HepG2 (cell line): ENCODE measurements at regions not wholly inside any gene's neighbourhood (a gene's known extent, or its start where the extent isn't known, plus 50 kb on each side); places are given as distances from the start of the nearest gene placed in this dataset.

Source experiments
- ATAC-seq: fragments of 200-7000 bp; cut with Tn5 transposase; 3 replicates; pipeline ENCODE4 v1.9.1; 2020; ENCODE audit warnings: mild to moderate bottlenecking, moderate library complexity
- BruUV-seq: library from RNA; stranded (reverse); fragments of 400-500 nt; replicated peaks from 2 replicates; lab custom pipeline; 2021; lab: Mats Ljungman, UMichigan
- CTCF ChIA-PET: fragments of 300-600 bp; formaldehyde crosslinking; extraction: SDS; loops from one replicate; lab custom pipeline; 2021; ENCODE audit warnings: low total read pairs, inconsistent platforms, low intra/inter-chr PET ratio; lab: Yijun Ruan, JAX
- POLR2A ChIA-PET: fragments of 350-600 bp; sonication (Branson Sonifier 250); formaldehyde crosslinking; loops from one replicate; lab custom pipeline; 2020; ENCODE audit warnings: antibody characterized with exemption, inconsistent platforms; lab: Yijun Ruan, JAX
- DNase-seq: peaks from one replicate; pipeline ENCODE4 v3.0.0-alpha.2; 2015; ENCODE audit warnings: low spot score
- FAIRE-seq: peaks from 3 replicates; lab custom pipeline; 2011; peaks lifted over from hg19 to GRCh38; lab: Jason Lieb, UNC
- H2AFZ ChIP-seq: one replicate; pipeline ENCODE4 v1.6.1; 2011; ENCODE audit warnings: low read length, inconsistent platforms
- H3K27ac ChIP-seq: fragments of 300-600 bp; 3 replicates; pipeline ENCODE4 v1.8.0; 2011; ENCODE audit warnings: mixed run types, mild to moderate bottlenecking, mixed read lengths, low read length, inconsistent platforms; ENCODE audit not compliant: insufficient read depth; ENCODE audit errors: extremely low read length
- H3K27me3 ChIP-seq, 2 experiments: fragments of 200-600 bp in 1 of 2; 2 replicates in 1 of 2; 3 replicates in 1 of 2; pipeline versions ENCODE4 v1.6.0 to v1.8.0; 2011; ENCODE audit warnings: low read length in 2 of 2, mild to moderate bottlenecking in 2 of 2, moderate library complexity in 2 of 2, inconsistent platforms in 1 of 2; ENCODE audit not compliant: insufficient read depth in 2 of 2, control insufficient read depth in 1 of 2
- H3K36me3 ChIP-seq, 2 experiments: fragments of 200-600 bp in 1 of 2; replicated peaks in 1 of 2; 2 replicates in 1 of 2; 3 replicates in 1 of 2; pipeline versions ENCODE4 v1.5.1 to v1.8.0; 2011; ENCODE audit warnings: low read length in 2 of 2, inconsistent platforms in 1 of 2; ENCODE audit not compliant: insufficient read depth in 2 of 2, control insufficient read depth in 1 of 2
- H3K4me1 ChIP-seq: 2 replicates; pipeline ENCODE4 v1.5.1; 2012; ENCODE audit warnings: low read length, inconsistent platforms; ENCODE audit not compliant: insufficient read depth
- H3K4me2 ChIP-seq: 2 replicates; pipeline ENCODE4 v1.6.0; 2011; ENCODE audit warnings: low read depth, low read length, inconsistent platforms
- H3K4me3 ChIP-seq, 3 experiments: fragments of 200-600 bp in 1 of 3; sonication (generic), shearing (Covaris generic) in 1 of 3; replicated peaks in 1 of 3; 2 replicates each; pipeline ENCODE4 v1.5.1; 2011 to 2016; ENCODE audit warnings: low read length in 3 of 3, inconsistent platforms in 2 of 3, low read depth in 2 of 3, mild to moderate bottlenecking in 2 of 3, control low read depth in 1 of 3, mixed read lengths in 1 of 3; ENCODE audit not compliant: insufficient read depth in 1 of 3
- H3K79me2 ChIP-seq: one replicate; pipeline ENCODE4 v1.6.1; 2011; ENCODE audit warnings: low read length, inconsistent platforms; ENCODE audit not compliant: insufficient read depth
- H3K9ac ChIP-seq: 2 replicates; pipeline ENCODE4 v1.6.0; 2011; ENCODE audit warnings: mild to moderate bottlenecking, low read depth, low read length, inconsistent platforms; ENCODE audit not compliant: insufficient read depth
- H3K9me3 ChIP-seq: 2 replicates; pipeline ENCODE4 v1.5.1; 2012; ENCODE audit warnings: mild to moderate bottlenecking, low read length
- H4K20me1 ChIP-seq: 2 replicates; pipeline ENCODE4 v1.6.0; 2011; ENCODE audit warnings: inconsistent platforms, mild to moderate bottlenecking, low read length, moderate library complexity; ENCODE audit not compliant: insufficient read depth
- CREB1 ChIP-seq, 2 experiments: fragments of 450-650 bp in 1 of 2; IDR thresholded peaks; 2 replicates each; pipeline ENCODE4 v1.6.1; 2016 to 2017; ENCODE audit warnings: control low read depth in 1 of 2, mild to moderate bottlenecking in 1 of 2, missing compliant biosample characterization in 1 of 2, missing genetic modification characterization in 1 of 2
- GLI4 ChIP-seq: sonication (generic); formaldehyde crosslinking; IDR thresholded peaks from 2 replicates; pipeline ENCODE4 v1.5.1; 2020; ENCODE audit warnings: missing genetic modification reagents, mild to moderate bottlenecking, moderate library complexity, borderline replicate concordance
- HDAC2 ChIP-seq: sonication (generic); formaldehyde crosslinking; IDR thresholded peaks from 2 replicates; pipeline ENCODE4 v1.4.0; 2020; ENCODE audit warnings: missing genetic modification reagents
- IKZF1 ChIP-seq: fragments of 450-650 bp; IDR thresholded peaks from 2 replicates; pipeline ENCODE4 v1.7.1; 2016
- MEF2D ChIP-seq: sonication (generic); formaldehyde crosslinking; IDR thresholded peaks from 2 replicates; pipeline ENCODE4 v1.5.1; 2020; ENCODE audit warnings: mild to moderate bottlenecking, missing genetic modification reagents
- NCOA2 ChIP-seq: sonication (generic); formaldehyde crosslinking; IDR thresholded peaks from 2 replicates; pipeline ENCODE4 v1.8.0; 2022; ENCODE audit warnings: inconsistent platforms
- NFIC ChIP-seq: IDR thresholded peaks from 2 replicates; pipeline ENCODE4 v1.6.1; 2012; ENCODE audit warnings: mild to moderate bottlenecking, low read length, inconsistent platforms
- PAXIP1 ChIP-seq: sonication (generic); formaldehyde crosslinking; conservative IDR thresholded peaks from 2 replicates; pipeline ENCODE4 v1.4.0; 2020; ENCODE audit warnings: mild to moderate bottlenecking, missing genetic modification reagents, moderate library complexity
- RFXANK ChIP-seq: IDR thresholded peaks from 2 replicates; pipeline ENCODE4 v1.6.1; 2016
- RNF219 ChIP-seq: sonication (generic); formaldehyde crosslinking; IDR thresholded peaks from 2 replicates; pipeline ENCODE4 v1.5.0; 2020; ENCODE audit warnings: mild to moderate bottlenecking, missing genetic modification reagents
- TRAFD1 ChIP-seq: sonication (generic); formaldehyde crosslinking; IDR thresholded peaks from 2 replicates; pipeline ENCODE4 v1.5.1; 2020; ENCODE audit warnings: missing genetic modification reagents, mild to moderate bottlenecking, borderline replicate concordance
- YEATS2 ChIP-seq: sonication (generic); formaldehyde crosslinking; IDR thresholded peaks from 2 replicates; pipeline ENCODE4 v1.4.0; 2020; ENCODE audit warnings: missing genetic modification reagents, borderline replicate concordance
- ZNF12 ChIP-seq: sonication (generic); formaldehyde crosslinking; IDR thresholded peaks from 2 replicates; pipeline ENCODE4 v1.5.0; 2020; ENCODE audit warnings: missing genetic modification reagents
- ZNF260 ChIP-seq: sonication (generic); formaldehyde crosslinking; IDR thresholded peaks from 2 replicates; pipeline ENCODE4 v1.4.0; 2020; ENCODE audit warnings: missing genetic modification reagents, low read depth, mild to moderate bottlenecking, borderline replicate concordance
- ZNF33B ChIP-seq: sonication (generic); formaldehyde crosslinking; IDR thresholded peaks from 2 replicates; pipeline ENCODE4 v1.5.1; 2020; ENCODE audit warnings: mild to moderate bottlenecking, missing genetic modification reagents
- ZNF431 ChIP-seq: sonication (generic); formaldehyde crosslinking; IDR thresholded peaks from 2 replicates; pipeline ENCODE4 v1.9.0; 2022; ENCODE audit warnings: missing genetic modification reagents, low read depth, mild to moderate bottlenecking, borderline replicate concordance
- ZNF644 ChIP-seq: IDR thresholded peaks from 2 replicates; pipeline ENCODE4 v1.6.1; 2016; ENCODE audit warnings: low read depth
- ZNF678 ChIP-seq: sonication (generic); formaldehyde crosslinking; IDR thresholded peaks from 2 replicates; pipeline ENCODE4 v1.4.0; 2020; ENCODE audit warnings: mild to moderate bottlenecking, missing genetic modification reagents
- ZNF709 ChIP-seq: sonication (generic); formaldehyde crosslinking; IDR thresholded peaks from 2 replicates; pipeline ENCODE4 v1.5.0; 2020; ENCODE audit warnings: mild to moderate bottlenecking, missing genetic modification reagents
- WGBS: methylation state at CpG from one replicate; pipeline ENCODE4 v1.1.6; 2017; ENCODE audit warnings: low lambda C conversion rate; 5-methylcytosine and 5-hydroxymethylcytosine counted together
- in situ Hi-C: cut with HindIII; loops from 2 replicates; pipeline ENCODE4 v1.10.0; 2017; ENCODE audit warnings: low pct_unique_long_range_greater_than_20kb; ENCODE audit not compliant: extremely low pct_ligation_motif_present
- intact Hi-C: fragments of 100-400 bp; cut with micrococcal nuclease; formaldehyde crosslinking; loops from one replicate; pipeline ENCODE4 v1.10.0; 2022; ENCODE audit not compliant: unreplicated experiment

DNA sequence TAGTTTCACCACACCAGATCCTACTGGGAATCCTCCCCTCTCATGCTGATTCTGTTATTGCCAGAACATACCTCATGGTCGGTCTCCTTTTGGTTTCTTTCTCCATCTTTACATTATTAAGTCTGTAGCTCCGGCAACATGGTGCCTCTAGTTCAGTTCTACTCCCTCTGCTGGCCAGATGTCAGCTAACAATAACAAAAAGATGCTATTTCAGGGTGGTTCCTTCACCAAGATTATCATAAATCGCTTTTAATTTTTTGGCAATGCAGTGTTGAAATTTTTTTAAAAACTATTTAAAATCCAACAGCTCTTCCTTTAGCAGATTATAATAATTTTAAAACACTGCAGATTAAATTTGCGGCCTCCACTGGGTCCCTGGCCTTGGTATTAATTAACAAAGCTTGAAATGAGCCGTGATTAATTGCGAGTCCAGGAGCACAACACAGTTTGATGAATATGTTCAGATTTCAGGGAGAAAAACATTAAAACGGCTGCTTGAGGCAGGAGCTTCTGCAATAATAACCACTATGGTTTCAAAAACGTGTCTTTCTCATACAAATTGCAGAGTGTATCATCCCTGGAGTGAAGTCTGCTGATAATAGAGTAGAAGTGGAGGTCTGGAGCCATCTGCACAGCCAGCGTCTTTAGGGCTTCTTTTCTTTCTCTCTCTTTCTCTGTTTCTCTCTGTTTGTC is 492.9 kb upstream of the KIRREL3 start:
- CTCF ChIA-PET, result no interaction called here
- no peaks in the 10 kb centered on the region for H3K79me2 ChIP-seq
- H3K4me2 ChIP-seq, result no peak overlapping the region
- TF ChIP-seq ZNF431 (CRISPR knock-in tag) (no peak), IKZF1 (no peak), NCOA2 (no peak), ZNF33B (CRISPR knock-in tag) (no peak), PAXIP1 (CRISPR knock-in tag) (no peak), ZNF260 (CRISPR knock-in tag) (no peak), ZNF12 (CRISPR knock-in tag) (no peak), ZNF644 (CRISPR knock-in tag) (no peak), YEATS2 (no peak), TRAFD1 (CRISPR knock-in tag) (no peak), CREB1 (IDR thresholded peaks at IDR 0.05) (no peak), CREB1 (CRISPR knock-in tag; IDR thresholded peaks at IDR 0.05) (no peak), HDAC2 (CRISPR knock-in tag) (no peak), ZNF709 (no peak), MEF2D (no peak), ZNF678 (CRISPR knock-in tag) (no peak), RNF219 (no peak), GLI4 (CRISPR knock-in tag) (no peak), RFXANK (CRISPR knock-in tag) (no peak), NFIC (no peak)
- intact Hi-C loops (no loop called here), in situ Hi-C loops (no loop called here)
- no peak for ATAC-seq
- peaks cover 45% of the 10 kb centered on the region for H3K9me3 ChIP-seq
- BruUV-seq, result no TSS peak
- H3K4me1 ChIP-seq, result no peaks in the 10 kb centered on the region
- POLR2A ChIA-PET, result no interaction called here
- DNase-seq, result no peak
- under 1% methylated on average over 9 of the region's 9 CpGs for WGBS
- no peak overlapping the region for H3K4me3 ChIP-seq
- no peaks in the 10 kb centered on the region for H4K20me1 ChIP-seq
- H3K27me3 ChIP-seq, result no peaks in the 10 kb centered on the region
- no peak overlapping the region for H3K27ac ChIP-seq
- H2AFZ ChIP-seq, result no peak overlapping the region
- H3K9ac ChIP-seq, result no peak overlapping the region
- no peaks in the 10 kb centered on the region for H3K36me3 ChIP-seq
- no peak for FAIRE-seq
